NCI-H2171 (cell line): ENCODE measurements at regions not wholly inside any gene's neighbourhood (a gene's known extent, or its start where the extent isn't known, plus 50 kb on each side); places are given as distances from the start of the nearest gene placed in this dataset.

Experiments used
- DNase-seq: peaks from one replicate; lab custom pipeline; 2025; lab: John Stamatoyannopoulos, UW

DNA sequence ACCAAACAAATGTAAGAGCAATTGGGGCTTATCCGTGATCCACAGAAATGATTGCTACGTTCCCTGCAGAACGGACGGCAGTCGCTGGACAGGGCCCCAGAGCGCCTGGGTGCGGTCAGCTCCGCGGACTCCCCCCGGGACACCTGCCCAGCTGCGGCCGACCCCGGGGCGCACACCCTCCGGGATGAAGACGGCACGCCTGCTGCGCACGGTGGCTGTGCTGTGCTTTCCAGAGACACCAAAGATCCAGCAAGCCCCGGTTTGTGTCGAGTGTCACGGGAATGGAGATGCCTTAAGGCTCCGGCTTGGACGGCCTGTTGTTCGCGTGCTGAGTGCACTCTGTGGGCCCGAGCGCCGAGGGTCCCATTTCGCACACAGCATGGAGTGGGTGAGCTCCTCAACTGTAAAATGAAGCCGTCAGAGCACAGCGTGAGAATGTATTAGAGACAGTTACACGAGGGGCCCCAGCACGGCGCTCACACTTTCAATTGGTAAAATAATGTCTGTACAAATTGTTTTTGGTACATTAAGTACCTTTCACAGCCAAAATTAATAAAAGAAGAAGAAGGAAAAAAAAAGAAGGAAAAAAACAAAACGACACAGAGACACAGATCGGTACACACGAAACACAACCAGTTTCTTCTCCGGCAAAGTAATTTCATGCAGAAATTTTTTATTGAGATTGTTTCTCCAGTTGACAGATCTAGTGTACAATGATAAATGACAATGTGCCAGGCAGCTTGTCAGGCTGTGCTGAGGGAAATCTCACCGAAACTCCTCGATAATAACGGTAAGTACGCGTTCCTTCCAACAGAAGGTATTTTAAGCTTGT, 615.8 kb upstream of the SALL3 start:
- DNase-seq: no peak

DNA sequence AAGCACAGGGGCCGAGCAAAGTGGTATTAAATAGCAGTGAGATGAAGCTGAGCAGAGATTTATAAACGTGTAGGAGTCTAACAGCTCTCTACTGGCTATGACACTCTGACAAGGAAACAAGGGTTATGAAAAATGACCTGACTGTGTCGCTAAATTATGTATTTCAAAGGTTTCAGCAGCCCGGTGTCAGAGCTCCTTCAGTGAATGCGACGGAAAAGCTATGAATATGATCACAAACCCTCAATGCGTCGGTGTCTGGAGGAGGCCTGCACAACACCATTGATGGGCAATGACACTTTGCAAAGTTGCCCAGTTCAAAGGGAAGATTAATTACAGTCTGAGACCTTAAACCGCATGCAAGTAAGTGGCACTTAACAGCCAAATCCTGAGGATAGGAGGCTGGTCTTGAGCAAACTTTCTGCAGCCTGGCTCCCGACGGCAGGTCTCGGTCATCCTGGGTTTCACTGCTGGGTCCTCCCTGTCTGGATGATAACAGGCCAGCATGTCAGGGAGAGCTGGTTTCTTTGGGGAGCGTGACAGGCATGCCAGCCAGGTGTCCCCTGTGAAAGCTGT, 615.1 kb upstream of the SALL3 start:
- DNase-seq: no peak

GRCh38 chr18:78367996-78368395, 611.6 kb upstream of the SALL3 start:
- no peak for DNase-seq

GRCh38 chr18:78368726-78369125, 610.9 kb upstream of the SALL3 start:
- no peak for DNase-seq

DNA sequence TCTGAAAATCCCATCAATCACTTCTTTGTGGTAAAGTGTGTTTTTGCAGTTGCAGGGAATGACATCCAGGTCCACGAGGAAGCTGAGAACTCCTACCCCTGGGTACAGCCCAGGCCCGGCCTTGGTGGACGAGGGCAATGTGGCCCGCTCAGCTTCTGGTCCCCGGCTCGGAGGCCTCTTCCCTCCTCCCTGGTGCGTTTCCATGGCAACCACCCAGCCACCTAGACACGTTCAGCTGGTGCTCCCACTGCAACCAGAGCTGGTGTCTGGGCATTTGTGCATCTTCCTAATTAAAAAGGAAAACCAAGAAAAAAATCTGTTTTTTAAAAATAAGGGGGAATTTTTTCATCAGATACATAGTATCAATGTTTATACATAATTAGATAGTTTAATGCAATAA, 603.6 kb upstream of the SALL3 start:
- no peak for DNase-seq

DNA sequence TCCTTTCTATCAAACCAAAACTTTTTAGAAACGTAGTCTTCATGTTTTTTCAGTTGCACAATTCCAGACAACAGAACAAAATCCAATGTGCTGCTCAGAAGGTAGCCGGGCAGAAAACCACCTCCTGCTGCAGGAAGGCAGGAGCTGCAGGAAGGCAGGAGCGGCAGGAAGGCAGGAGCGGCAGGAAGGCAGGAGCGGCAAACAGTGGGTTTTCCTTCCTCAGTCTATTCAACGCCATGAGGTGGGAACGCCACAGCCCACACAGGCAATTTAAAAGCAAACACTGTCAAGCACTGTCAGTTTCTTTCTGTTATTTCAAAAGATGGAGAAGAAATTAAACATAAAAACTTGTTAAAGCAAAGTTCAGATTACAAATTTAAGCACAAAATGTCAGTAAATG, 601.2 kb upstream of the SALL3 start:
- no peak for DNase-seq

DNA sequence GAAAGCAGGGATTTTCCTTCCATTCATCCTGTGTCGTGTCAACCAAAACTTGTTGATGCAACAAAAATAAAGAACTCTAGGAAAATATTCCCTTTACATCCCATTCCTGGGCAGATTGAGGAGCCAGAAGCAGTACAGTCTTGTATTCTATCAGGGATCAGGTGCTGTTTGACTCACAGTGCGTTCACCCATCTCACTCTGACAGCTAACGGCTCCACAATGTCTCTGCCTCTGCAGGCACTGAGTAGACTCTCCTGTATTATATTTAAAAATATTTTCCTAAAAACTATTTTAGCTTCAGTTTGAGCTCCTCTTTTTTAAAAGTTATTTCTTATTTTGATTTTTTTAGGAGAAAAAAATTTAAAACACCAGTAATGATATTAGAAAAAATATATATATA, 600.6 kb upstream of the SALL3 start:
- no peak for DNase-seq

- DNase-seq: no peak
These were observed 589.2 kb upstream of the SALL3 start for GRCh38 chr18:78390348-78390951.

- DNase-seq: no peak
These were observed 588.7 kb upstream of the SALL3 start for GRCh38 chr18:78390952-78391348.

- DNase-seq: no peak
These were observed 586.3 kb upstream of the SALL3 start for GRCh38 chr18:78393086-78393862.

DNA sequence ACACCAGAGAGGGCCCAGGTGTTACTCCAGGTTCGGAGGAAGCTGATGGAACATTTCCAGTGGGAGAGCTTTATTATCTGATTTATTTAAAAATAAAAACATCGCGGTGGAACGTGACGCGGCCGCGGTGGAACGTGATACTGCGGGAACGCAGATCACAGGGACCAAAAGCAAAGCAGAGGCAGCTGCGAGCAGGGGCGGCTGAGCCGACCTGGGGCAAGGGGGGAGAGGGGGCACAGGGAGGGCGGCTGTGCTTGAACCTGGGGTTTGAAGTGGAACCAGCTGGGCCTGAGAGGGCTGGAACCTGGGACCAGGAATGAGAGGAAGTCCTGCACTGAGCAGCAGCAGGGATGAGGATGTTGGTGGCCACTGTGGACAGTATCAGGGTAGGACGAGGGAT, 583.5 kb upstream of the SALL3 start:
- no peak for DNase-seq

- no peak for DNase-seq
These were observed 582.9 kb upstream of the SALL3 start for GRCh38 chr18:78396756-78397155.

GRCh38 chr18:78399992-78400503, 579.6 kb upstream of the SALL3 start:
- DNase-seq: no peak

DNA sequence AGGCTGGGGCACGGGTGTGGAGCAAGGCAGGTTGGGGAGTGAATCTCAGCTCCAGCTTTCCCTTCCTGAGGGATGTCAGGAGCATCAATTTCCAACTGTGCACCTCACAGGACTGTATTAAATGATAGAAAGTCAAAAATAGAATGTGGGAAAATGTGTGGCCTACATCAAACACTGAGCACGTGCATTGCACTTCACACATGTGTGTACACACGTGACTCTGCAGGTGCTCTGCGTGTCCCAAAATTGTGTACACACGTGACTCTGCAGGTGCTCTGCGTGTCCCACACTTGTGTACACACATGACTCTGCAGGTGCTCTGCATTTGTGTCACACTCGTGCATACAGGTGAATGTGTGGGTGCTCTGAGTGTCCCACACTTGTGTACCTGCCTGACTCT, 577.2 kb upstream of the SALL3 start:
- no peak for DNase-seq

GRCh38 chr18:78402966-78403365, 576.7 kb upstream of the SALL3 start:
- no peak for DNase-seq

DNA sequence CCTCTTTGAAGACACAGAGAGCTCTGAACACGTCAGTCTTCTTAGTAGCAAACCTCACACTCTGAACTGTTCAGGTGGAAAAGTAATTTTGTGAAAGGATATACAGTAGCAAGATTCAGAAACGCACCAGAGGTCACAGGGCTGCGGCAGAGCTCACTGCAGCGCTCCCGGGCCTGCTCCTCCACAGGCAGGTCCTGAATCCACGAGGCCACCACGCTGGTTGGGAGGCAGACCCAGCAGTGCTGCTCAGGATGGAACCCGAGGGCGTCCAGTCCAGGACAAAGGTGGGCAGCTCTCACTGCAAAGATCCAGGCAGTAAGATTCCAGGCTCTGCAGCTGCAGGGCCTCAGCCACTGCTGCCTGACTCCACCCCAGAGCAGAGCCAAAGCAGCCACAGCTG, 576.2 kb upstream of the SALL3 start:
- DNase-seq: no peak

- DNase-seq: no peak
These were observed 573.9 kb upstream of the SALL3 start for GRCh38 chr18:78405763-78406162.

GRCh38 chr18:78406743-78407465, 572.7 kb upstream of the SALL3 start:
- no peak for DNase-seq

- no peak for DNase-seq
These were observed 572.2 kb upstream of the SALL3 start for GRCh38 chr18:78407466-78407844.

DNA sequence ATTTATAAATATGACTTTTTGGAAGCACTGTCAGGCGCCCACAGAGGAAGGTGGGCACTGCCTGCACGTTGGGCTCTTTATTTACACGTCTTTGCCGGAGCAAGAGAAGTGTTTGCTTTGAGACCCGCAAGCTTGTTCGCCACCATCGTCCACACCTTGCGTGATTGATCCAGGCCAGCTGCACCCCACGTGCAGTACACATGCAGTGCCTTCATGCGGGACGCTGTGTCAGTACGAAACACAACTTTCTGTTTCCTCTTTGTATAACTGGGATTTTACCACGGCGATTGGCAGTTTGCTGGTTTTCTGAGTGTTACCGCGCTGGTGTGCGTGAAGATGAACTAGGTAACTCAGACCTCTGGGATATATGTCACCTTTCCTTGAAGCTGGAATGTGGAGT, 571.0 kb upstream of the SALL3 start:
- DNase-seq: no peak

- no peak for DNase-seq
These were observed 569.4 kb upstream of the SALL3 start for GRCh38 chr18:78410094-78410786.
